ENCODE measurements at regions not wholly inside any gene's neighbourhood (a gene's known extent, or its start where the extent isn't known, plus 50 kb on each side); places are given as distances from the start of the nearest gene placed in this dataset.

- TF ChIP-seq POLR2H (tag; IDR thresholded peaks at IDR 0.05; ENCODE audit: low read depth): no peak
- TF ChIP-seq MBD2 (IDR thresholded peaks at IDR 0.05; ENCODE audit: borderline replicate concordance, low read depth): no peak
- TF ChIP-seq, protein P1, sequence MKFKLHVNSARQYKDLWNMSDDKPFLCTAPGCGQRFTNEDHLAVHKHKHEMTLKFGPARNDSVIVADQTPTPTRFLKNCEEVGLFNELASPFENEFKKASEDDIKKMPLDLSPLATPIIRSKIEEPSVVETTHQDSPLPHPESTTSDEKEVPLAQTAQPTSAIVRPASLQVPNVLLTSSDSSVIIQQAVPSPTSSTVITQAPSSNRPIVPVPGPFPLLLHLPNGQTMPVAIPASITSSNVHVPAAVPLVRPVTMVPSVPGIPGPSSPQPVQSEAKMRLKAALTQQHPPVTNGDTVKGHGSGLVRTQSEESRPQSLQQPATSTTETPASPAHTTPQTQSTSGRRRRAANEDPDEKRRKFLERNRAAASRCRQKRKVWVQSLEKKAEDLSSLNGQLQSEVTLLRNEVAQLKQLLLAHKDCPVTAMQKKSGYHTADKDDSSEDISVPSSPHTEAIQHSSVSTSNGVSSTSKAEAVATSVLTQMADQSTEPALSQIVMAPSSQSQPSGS (CRISPR knock-in tag; IDR thresholded peaks at IDR 0.05): no peak
- TF ChIP-seq TFAM (CRISPR knock-in tag; conservative IDR thresholded peaks at IDR 0.05): no peak
- no peak for TF ChIP-seq MAFK (IDR thresholded peaks at IDR 0.05; ENCODE audit: low read length)
- TF ChIP-seq HOXB6 (CRISPR knock-in tag; IDR thresholded peaks at IDR 0.05; ENCODE audit: borderline replicate concordance): no peak
- no peak for TF ChIP-seq SAP30 (IDR thresholded peaks at IDR 0.05; ENCODE audit: borderline replicate concordance, insufficient read depth, low read depth, low read length, poor library complexity, severe bottlenecking)
- TF ChIP-seq, protein P2, sequence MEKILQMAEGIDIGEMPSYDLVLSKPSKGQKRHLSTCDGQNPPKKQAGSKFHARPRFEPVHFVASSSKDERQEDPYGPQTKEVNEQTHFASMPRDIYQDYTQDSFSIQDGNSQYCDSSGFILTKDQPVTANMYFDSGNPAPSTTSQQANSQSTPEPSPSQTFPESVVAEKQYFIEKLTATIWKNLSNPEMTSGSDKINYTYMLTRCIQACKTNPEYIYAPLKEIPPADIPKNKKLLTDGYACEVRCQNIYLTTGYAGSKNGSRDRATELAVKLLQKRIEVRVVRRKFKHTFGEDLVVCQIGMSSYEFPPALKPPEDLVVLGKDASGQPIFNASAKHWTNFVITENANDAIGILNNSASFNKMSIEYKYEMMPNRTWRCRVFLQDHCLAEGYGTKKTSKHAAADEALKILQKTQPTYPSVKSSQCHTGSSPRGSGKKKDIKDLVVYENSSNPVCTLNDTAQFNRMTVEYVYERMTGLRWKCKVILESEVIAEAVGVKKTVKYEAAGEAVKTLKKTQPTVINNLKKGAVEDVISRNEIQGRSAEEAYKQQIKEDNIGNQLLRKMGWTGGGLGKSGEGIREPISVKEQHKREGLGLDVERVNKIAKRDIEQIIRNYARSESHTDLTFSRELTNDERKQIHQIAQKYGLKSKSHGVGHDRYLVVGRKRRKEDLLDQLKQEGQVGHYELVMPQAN (IDR thresholded peaks at IDR 0.05; ENCODE audit: borderline replicate concordance): no peak
- no peak for TF ChIP-seq E2F3 (CRISPR knock-in tag; IDR thresholded peaks at IDR 0.05)
- TF ChIP-seq, protein P3, sequence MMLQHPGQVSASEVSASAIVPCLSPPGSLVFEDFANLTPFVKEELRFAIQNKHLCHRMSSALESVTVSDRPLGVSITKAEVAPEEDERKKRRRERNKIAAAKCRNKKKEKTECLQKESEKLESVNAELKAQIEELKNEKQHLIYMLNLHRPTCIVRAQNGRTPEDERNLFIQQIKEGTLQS (IDR thresholded peaks at IDR 0.05): no peak
- TF ChIP-seq, protein P3 (CRISPR knock-in tag; conservative IDR thresholded peaks at IDR 0.05): no peak
- no peak for TF ChIP-seq GTF2F1 (IDR thresholded peaks at IDR 0.05; ENCODE audit: low read depth, low read length)
- TF ChIP-seq ZNF766 (CRISPR knock-in tag; conservative IDR thresholded peaks at IDR 0.05): no peak
- TF ChIP-seq ESRRA (IDR thresholded peaks at IDR 0.05; ENCODE audit: borderline replicate concordance, low read depth): no peak
- TF ChIP-seq HDGF (IDR thresholded peaks at IDR 0.05): no peak
- TF ChIP-seq, protein P4, sequence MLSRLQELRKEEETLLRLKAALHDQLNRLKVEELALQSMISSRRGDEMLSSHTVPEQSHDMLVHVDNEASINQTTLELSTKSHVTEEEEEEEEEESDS (CRISPR knock-in tag; IDR thresholded peaks at IDR 0.05): no peak
- TF ChIP-seq NFYB (IDR thresholded peaks at IDR 0.05; ENCODE audit: extremely low read depth, insufficient read length): no peak
- TF ChIP-seq, protein P5, sequence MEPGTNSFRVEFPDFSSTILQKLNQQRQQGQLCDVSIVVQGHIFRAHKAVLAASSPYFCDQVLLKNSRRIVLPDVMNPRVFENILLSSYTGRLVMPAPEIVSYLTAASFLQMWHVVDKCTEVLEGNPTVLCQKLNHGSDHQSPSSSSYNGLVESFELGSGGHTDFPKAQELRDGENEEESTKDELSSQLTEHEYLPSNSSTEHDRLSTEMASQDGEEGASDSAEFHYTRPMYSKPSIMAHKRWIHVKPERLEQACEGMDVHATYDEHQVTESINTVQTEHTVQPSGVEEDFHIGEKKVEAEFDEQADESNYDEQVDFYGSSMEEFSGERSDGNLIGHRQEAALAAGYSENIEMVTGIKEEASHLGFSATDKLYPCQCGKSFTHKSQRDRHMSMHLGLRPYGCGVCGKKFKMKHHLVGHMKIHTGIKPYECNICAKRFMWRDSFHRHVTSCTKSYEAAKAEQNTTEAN (CRISPR knock-in tag; IDR thresholded peaks at IDR 0.05): no peak
- no peak overlapping the region for H3K9ac ChIP-seq (ENCODE audit: insufficient read depth in 1 of 2, low read depth in 2 of 2, low read length in 2 of 2)
- WGBS (ENCODE audit: insufficient coverage, low coverage, missing lambda C conversion rate): 2% methylated on average over 7 of the region's 7 CpGs
- no peak for FAIRE-seq
- H3K4me3 ChIP-seq: no peak overlapping the region
- H3K9me1 ChIP-seq (ENCODE audit: control insufficient read depth, insufficient read depth, low read length): no peaks in the 10 kb centered on the region
- H3K27me3 ChIP-seq (ENCODE audit: control insufficient read depth in 2 of 2, insufficient read depth in 2 of 2, low read length in 2 of 2): no peaks in the 10 kb centered on the region
- BruUV-seq (replicated peaks): no TSS peak
- intact Hi-C loops (cut with micrococcal nuclease) (no loop called here), in situ Hi-C loops (cut with MboI) (no loop called here)
- no peak overlapping the region for H2AFZ ChIP-seq (ENCODE audit: low read depth, low read length)
- no peaks in the 10 kb centered on the region for H3K36me3 ChIP-seq (ENCODE audit: control insufficient read depth, insufficient read depth, low read length)
- H3K27ac ChIP-seq (ENCODE audit: extremely low read depth, low read depth, low read length): no peak overlapping the region
- ATAC-seq: no peak
- POLR2A ChIA-PET: no interaction called here
- H3K9me3 ChIP-seq (replicated peaks; ENCODE audit: control insufficient read depth, insufficient read depth, low read depth, low read length): no peaks in the 10 kb centered on the region
- CTCF ChIA-PET (ENCODE audit: low intra/inter-chr PET ratio): no interaction called here
- no peak for DNase-seq (ENCODE audit: extremely low read depth in 1 of 4, low spot score in 3 of 4)
- no peak overlapping the region for H3K4me2 ChIP-seq (ENCODE audit: insufficient read depth, low read length)
- H3K4me1 ChIP-seq (replicated peaks in 1 of 2; ENCODE audit: control insufficient read depth in 2 of 2, insufficient read depth in 2 of 2, low read length in 2 of 2): no peaks in the 10 kb centered on the region
- H4K20me1 ChIP-seq (replicated peaks; ENCODE audit: control insufficient read depth, insufficient read depth, low read length): no peaks in the 10 kb centered on the region
- no peaks in the 10 kb centered on the region for H3K79me2 ChIP-seq (ENCODE audit: control insufficient read depth, insufficient read depth, low read length)
Measured at GRCh38 chr9:2385746-2386145, 235.8 kb upstream of the VLDLR start.
